ENCODE measurements at regions not wholly inside any gene's neighbourhood (a gene's known extent, or its start where the extent isn't known, plus 50 kb on each side); places are given as distances from the start of the nearest gene placed in this dataset.

DNA sequence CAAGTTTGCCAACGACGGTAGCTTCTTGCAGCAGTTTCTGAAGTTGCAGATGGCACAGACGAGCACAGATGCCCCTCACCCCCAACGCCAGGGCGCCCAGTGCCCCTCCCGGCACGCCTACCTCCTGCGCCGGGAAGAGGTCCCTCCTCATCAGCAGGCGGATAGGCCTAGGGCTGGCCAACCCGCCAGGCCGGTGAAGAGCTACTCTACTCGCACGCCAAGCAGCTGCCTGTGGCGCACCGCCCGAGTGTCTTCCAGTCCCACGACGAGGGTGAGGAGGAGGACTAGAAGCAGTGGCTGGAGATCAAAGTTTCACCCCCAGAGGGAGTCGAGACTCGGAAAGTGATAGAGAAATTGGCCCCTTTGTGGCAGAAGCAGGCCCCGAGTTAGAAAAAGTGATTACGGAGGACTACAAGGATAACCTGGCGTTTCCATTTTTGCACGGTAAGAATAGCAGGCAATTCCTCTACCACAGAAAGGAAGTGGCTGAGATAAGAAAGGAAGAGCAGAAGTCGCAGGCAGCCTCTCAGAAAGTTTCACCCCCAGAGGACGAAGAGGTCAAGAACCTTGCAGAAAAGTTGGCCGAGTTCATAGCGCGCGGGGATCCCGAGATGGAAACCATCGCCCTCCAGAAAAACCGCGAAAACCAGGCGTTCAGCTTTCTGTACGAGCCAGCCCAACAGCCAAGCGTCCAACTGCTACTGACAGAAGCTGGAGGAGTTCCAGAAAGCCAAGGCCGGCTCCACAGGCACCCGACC, 170.4 kb downstream of the HINT1 start:
- Mint-ChIP-seq H3K4me3 (no peak overlapping the region), H3K27me3 (peaks cover 7 to 38% of the 10 kb centered on the region in 2 donors), H3K9me3 (no peaks in the 10 kb centered on the region), H3K27ac (no peak overlapping the region), H3K4me1 (ENCODE audit: low read depth in 2 of 2) (no peaks in the 10 kb centered on the region), H3K36me3 (ENCODE audit: insufficient read depth) (no peaks in the 10 kb centered on the region)
- ATAC-seq (replicated peaks) (no peak), DNase-seq (no peak)

DNA sequence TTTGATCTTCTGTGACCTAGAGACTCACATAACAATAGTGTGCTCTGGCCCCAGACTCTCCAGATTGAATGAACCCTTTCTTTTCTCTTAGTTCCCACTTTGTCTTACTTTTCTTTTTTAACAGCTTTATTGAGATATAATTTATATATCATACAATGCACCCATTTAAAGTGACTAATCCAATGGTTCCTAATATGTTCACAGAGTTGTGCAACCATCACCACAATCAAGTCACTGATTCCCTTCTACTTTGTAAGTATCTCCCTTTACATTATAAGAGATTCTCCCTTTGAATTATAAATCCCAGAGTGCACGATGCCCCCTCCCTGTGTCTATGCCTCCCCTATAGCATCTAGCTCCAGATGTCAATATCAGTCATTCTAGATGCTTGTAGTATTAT, 172.4 kb downstream of the HINT1 start:
- no peak overlapping the region for H3K27ac Mint-ChIP-seq
- no peak for ATAC-seq (replicated peaks)
- H3K27me3 Mint-ChIP-seq, result peaks cover 7 to 41% of the 10 kb centered on the region in 2 donors
- no peaks in the 10 kb centered on the region for H3K9me3 Mint-ChIP-seq
- H3K36me3 Mint-ChIP-seq (ENCODE audit: insufficient read depth), result peaks cover under 1% of the 10 kb centered on the region
- no peaks in the 10 kb centered on the region for H3K4me1 Mint-ChIP-seq (ENCODE audit: low read depth in 2 of 2)
- H3K4me3 Mint-ChIP-seq, result no peak overlapping the region
- DNase-seq, result no peak

DNA sequence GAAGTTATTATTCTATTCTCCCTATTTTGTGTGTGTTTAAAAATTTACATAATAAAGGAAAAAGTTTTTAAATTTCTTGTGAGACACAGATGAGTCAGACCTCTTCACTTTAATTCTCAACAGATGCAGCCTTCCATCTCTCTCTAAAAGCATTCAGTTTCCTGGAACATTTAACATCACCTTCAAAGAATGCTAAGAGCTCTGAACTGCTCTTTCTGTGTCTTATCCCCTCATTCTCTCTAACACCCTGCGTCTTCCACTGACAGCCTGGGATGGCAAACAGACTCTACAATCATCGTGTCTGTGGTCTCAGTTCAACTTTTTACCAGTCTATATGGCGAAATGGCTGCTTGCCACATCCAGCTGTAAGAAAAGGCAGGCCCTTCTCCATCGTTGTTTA, 173.0 kb downstream of the HINT1 start:
- ATAC-seq (replicated peaks), result no peak
- DNase-seq, result no peak
- Mint-ChIP-seq H3K4me1 (ENCODE audit: low read depth in 2 of 2) (no peaks in the 10 kb centered on the region), H3K27me3 (peaks cover 7 to 41% of the 10 kb centered on the region in 2 donors), H3K36me3 (ENCODE audit: insufficient read depth) (peaks cover 3% of the 10 kb centered on the region), H3K27ac (no peak overlapping the region), H3K4me3 (no peak overlapping the region), H3K9me3 (no peaks in the 10 kb centered on the region)

DNA sequence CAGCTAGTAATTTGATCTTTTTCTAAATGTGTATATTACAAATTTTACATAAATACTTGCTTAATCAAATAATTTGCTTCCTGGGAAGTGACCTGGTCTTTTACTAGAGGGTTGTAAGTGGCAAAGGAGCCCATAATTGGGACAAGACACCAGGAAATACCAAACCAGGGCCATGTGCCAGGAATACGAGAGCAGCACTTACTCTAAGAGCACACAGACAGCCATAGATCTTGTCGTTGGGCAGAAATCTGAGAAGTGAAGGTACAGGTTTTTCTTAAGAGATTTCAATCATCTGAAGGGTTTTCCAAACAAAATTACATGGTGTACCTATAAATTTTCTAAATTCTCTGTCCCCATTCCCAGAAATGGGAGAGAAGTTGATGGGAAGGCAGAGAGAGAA, 179.3 kb downstream of the HINT1 start:
- ATAC-seq (replicated peaks) (no peak), DNase-seq (no peak)
- Mint-ChIP-seq H3K27ac (no peak overlapping the region), H3K36me3 (ENCODE audit: insufficient read depth) (peaks cover 3% of the 10 kb centered on the region), H3K4me3 (no peak overlapping the region), H3K9me3 (no peaks in the 10 kb centered on the region), H3K4me1 (ENCODE audit: low read depth in 2 of 2) (no peaks in the 10 kb centered on the region), H3K27me3 (peaks cover 9 to 25% of the 10 kb centered on the region in 2 donors)

DNA sequence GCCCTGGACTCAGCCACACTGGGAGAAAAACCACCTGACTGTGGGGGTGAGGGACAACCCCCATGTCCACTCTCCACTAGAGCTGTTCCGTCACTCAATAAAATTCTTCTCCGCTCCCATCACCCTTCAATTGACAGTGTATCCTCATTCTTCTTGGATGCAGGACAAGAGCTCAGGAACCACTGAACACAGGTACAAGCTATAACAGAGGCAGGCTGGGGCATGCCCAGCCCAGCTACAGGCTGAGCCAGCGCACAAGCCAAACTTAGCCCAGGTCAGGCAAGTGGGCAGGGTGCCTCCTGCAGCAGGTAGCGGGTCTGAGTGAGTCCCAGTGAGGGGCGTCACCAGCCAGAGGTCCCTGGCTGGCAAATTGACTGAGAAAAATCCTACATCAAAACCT, 183.4 kb downstream of the HINT1 start:
- no peak for ATAC-seq (replicated peaks)
- peaks cover 22 to 37% of the 10 kb centered on the region in 2 donors for H3K27me3 Mint-ChIP-seq

DNA sequence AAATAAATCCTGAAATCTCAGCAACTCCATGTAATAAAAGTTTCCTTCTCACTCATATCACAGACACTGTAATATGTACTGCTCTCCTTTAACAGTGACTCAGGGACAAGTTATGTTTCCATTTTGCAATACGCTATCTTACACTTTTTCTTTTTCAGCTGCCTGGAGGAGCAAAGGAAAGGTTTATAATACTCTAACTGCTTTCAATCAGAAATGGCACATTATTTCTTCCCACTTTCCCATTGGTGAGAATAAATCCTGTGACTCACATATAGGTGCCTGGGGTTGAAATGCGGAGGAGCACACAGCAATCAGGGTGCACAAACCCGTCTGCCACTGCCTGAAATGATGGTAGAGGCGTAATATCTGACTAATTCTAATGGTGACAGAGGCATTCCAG, 186.6 kb downstream of the HINT1 start:
- H3K36me3 Mint-ChIP-seq (ENCODE audit: insufficient read depth), result no peaks in the 10 kb centered on the region
- DNase-seq, result no peak
- H3K9me3 Mint-ChIP-seq, result no peaks in the 10 kb centered on the region
- H3K27ac Mint-ChIP-seq, result no peak overlapping the region
- no peak overlapping the region for H3K4me3 Mint-ChIP-seq
- no peaks in the 10 kb centered on the region for H3K4me1 Mint-ChIP-seq (ENCODE audit: low read depth in 2 of 2)
- H3K27me3 Mint-ChIP-seq, result peaks cover 34 to 50% of the 10 kb centered on the region in 2 donors
- no peak for ATAC-seq (replicated peaks)

More for the DNA sequence above, 183.4 kb downstream of the HINT1 start:
- Mint-ChIP-seq H3K36me3 (ENCODE audit: insufficient read depth) (no peaks in the 10 kb centered on the region), H3K27ac (no peak overlapping the region), H3K4me3 (no peak overlapping the region), H3K9me3 (no peaks in the 10 kb centered on the region), H3K4me1 (ENCODE audit: low read depth in 2 of 2) (no peaks in the 10 kb centered on the region)
- no peak for DNase-seq

DNA sequence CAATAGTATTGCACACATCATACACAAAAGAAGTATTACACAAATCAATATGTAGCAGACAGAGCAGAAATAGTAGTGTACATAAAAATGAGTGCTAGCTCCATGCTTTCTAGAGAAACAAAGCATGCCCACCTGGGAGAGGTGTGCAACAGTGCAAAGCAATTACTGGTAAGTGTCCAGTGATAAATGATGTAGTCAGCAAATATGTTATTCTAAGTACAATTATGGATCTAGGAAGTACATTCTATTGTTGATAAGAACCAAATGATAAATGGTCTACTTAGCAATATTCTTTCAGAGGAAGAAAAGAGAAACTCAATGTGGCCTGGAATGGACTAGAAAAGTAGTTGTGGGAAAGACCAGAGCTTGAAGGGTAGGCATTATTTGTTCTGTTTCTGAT, 188.6 kb downstream of the HINT1 start:
- H3K4me1 Mint-ChIP-seq (ENCODE audit: low read depth in 2 of 2), result no peaks in the 10 kb centered on the region
- ATAC-seq (replicated peaks) (no peak), DNase-seq (no peak)
- H3K4me3 Mint-ChIP-seq, result no peak overlapping the region
- no peaks in the 10 kb centered on the region for H3K36me3 Mint-ChIP-seq (ENCODE audit: insufficient read depth)
- no peak overlapping the region for H3K27ac Mint-ChIP-seq
- H3K9me3 Mint-ChIP-seq, result no peaks in the 10 kb centered on the region
- peaks cover 32 to 44% of the 10 kb centered on the region in 2 donors for H3K27me3 Mint-ChIP-seq

DNA sequence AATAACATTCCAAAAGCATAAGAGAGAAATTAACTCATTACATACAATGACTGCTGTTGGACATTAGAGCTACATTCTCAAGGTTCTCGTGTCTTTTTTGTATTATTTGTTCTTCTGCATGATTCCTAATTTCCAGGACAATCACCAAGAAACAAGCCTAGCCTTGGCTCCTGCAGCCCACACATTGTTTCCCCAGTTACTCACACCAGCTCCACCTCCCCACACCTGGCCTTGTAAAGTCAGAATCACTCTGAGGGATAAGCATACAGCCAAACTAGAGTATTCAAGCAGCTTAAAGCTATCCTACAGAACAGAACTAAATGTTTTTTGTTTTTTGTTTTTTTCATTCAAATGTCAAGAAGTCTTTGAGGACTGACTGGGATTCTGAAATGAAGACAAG, 189.2 kb downstream of the HINT1 start:
- ATAC-seq (replicated peaks), result no peak
- no peak for DNase-seq
- H3K36me3 Mint-ChIP-seq (ENCODE audit: insufficient read depth), result no peaks in the 10 kb centered on the region
- H3K4me1 Mint-ChIP-seq (ENCODE audit: low read depth in 2 of 2), result no peaks in the 10 kb centered on the region
- peaks cover 25 to 38% of the 10 kb centered on the region in 2 donors for H3K27me3 Mint-ChIP-seq
- no peak overlapping the region for H3K27ac Mint-ChIP-seq
- H3K4me3 Mint-ChIP-seq, result no peak overlapping the region
- H3K9me3 Mint-ChIP-seq, result no peaks in the 10 kb centered on the region

DNA sequence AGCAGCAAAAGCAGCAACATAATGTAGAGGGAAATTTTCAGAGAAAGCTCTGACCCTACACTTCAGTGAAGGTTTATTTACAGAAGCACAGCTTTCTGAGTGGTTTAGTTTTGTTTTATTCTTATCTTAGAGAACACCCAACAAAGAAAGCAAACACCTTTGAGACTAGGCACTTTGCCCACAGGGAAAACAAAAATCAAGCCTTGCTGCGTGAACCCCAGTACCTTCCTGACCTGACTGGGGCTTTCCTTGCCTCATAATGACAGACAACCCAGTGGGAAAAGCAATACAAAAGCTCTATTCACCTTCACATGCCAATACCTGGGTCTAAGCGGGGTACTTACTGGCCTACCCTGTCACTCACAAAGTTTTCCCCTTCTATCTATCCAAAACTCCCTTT, 189.8 kb downstream of the HINT1 start:
- H3K4me1 Mint-ChIP-seq (ENCODE audit: low read depth in 2 of 2), result no peaks in the 10 kb centered on the region
- H3K9me3 Mint-ChIP-seq, result no peaks in the 10 kb centered on the region
- H3K36me3 Mint-ChIP-seq (ENCODE audit: insufficient read depth), result no peaks in the 10 kb centered on the region
- DNase-seq (no peak), ATAC-seq (replicated peaks) (no peak)
- peaks cover 22 to 33% of the 10 kb centered on the region in 2 donors for H3K27me3 Mint-ChIP-seq
- H3K27ac Mint-ChIP-seq, result no peak overlapping the region
- H3K4me3 Mint-ChIP-seq, result no peak overlapping the region

DNA sequence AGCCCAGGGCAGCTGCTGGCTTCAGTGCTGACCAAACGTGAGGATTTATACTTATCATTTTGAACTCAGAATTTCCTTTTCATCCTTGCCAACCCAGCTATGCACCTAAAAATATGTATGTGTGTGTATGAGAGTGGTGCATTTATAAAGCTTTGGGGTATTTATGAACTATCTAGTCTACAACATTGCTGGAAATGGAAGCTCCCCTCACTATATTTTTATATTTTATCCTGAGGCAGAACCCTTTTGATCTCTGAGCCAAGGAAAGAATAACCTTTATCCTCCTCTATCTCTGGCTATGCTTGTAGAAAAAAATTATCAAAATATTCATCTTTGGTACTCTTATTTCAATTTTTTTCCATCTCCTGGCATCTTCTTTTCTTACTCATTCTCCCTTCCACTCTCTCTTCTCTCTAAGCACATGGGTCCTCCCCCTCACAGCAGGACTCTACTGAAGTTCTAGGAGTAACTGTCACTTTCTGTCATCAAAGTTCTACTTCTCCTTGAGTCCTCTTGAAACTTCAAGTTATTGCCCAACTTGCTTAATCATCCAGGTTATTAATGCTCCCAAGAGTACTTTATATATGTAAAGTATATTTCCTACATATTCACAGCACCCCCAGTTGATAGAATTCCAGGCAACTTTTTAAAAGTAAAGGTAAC, 190.9 kb downstream of the HINT1 start:
- ATAC-seq (replicated peaks) (no peak), DNase-seq (no peak)
- peaks cover 14 to 22% of the 10 kb centered on the region in 2 donors for H3K27me3 Mint-ChIP-seq
- H3K27ac Mint-ChIP-seq, result no peak overlapping the region
- H3K36me3 Mint-ChIP-seq (ENCODE audit: insufficient read depth), result no peaks in the 10 kb centered on the region
- H3K4me3 Mint-ChIP-seq, result no peak overlapping the region
- H3K9me3 Mint-ChIP-seq, result no peaks in the 10 kb centered on the region
- no peaks in the 10 kb centered on the region for H3K4me1 Mint-ChIP-seq (ENCODE audit: low read depth in 2 of 2)

DNA sequence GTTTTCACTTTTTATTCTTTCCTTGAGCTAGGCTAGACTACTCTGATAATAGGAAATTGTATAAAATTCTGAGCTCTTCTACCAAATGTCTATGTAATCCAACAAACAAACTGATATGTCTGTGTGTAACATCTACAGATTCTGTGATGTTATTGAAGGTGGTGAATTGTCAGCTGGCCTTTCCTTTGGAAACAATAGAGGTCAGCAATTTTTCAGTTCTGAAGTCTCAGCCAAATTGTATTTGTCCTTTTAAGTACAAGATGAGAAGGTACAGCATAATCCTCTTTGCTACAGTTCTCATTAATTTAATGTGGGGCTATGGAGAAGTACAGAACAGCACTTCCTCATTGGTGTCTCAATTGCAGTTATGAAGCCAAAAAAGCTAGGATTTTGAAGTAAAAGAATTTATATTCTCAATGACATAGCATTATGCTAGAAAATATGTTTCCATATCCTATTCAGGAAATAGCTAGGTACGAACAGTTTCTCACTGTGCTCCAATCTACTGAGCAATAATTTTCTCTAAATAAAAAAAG, 198.0 kb downstream of the HINT1 start:
- Mint-ChIP-seq H3K27me3 (peaks cover 0 to 10% of the 10 kb centered on the region in 2 donors), H3K9me3 (peaks cover 0 to 8% of the 10 kb centered on the region in 2 donors), H3K4me3 (no peak overlapping the region), H3K36me3 (ENCODE audit: insufficient read depth) (no peaks in the 10 kb centered on the region), H3K27ac (no peak overlapping the region), H3K4me1 (ENCODE audit: low read depth in 2 of 2) (no peaks in the 10 kb centered on the region)
- no peak for DNase-seq
- no peak for ATAC-seq (replicated peaks)

DNA sequence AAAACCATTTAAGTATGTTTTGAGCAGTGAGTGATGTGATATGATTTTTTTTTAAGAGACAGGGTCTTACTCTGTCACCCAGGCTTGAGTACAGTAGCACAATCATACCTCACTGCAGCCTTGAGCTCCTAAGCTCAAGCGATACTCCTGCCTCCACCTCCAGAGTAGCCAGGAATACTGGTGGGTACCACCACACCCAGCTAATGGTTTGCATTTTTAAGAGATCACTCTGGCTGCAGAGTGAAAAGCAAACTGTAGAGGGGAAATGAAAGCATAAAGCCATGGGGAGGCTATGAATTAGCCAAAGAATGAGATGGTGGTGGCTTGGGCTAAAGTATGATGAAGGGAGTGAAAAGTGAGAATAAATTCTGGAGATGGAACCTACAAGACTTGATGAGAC, 199.1 kb downstream of the HINT1 start:
- Mint-ChIP-seq H3K36me3 (ENCODE audit: insufficient read depth) (no peaks in the 10 kb centered on the region), H3K27ac (no peak overlapping the region), H3K27me3 (peaks cover 0 to 10% of the 10 kb centered on the region in 2 donors), H3K9me3 (peaks cover 0 to 8% of the 10 kb centered on the region in 2 donors), H3K4me1 (ENCODE audit: low read depth in 2 of 2) (no peaks in the 10 kb centered on the region), H3K4me3 (no peak overlapping the region)
- ATAC-seq (replicated peaks), result no peak
- no peak for DNase-seq

DNA sequence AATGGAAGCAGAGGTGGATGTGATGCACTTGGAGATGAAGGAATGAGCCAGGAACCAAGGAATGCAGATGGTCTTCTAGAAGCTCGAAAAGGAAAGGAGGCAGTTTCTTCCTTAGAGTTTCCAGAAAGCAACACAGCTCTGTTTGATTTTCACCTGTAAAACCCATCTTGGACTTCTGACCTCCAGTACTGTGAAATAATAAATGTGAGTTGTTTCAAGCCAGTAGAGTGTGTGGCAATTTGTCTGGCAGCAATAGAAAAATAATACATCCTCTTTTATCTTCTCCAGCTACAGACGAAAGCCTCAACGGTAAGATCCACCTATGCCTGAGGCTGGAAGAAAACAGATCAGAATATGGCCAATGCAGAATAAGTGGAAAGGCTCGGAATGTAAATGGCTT, 199.7 kb downstream of the HINT1 start:
- no peaks in the 10 kb centered on the region for H3K4me1 Mint-ChIP-seq (ENCODE audit: low read depth in 2 of 2)
- H3K4me3 Mint-ChIP-seq, result no peak overlapping the region
- no peak overlapping the region for H3K27ac Mint-ChIP-seq
- peaks cover 0 to 10% of the 10 kb centered on the region in 2 donors for H3K27me3 Mint-ChIP-seq
- peaks cover 0 to 8% of the 10 kb centered on the region in 2 donors for H3K9me3 Mint-ChIP-seq
- no peak for ATAC-seq (replicated peaks)
- no peak for DNase-seq
- no peaks in the 10 kb centered on the region for H3K36me3 Mint-ChIP-seq (ENCODE audit: insufficient read depth)
